Endodermal cell (in vitro differentiated cells): ENCODE measurements at regions not wholly inside any gene's neighbourhood (a gene's known extent, or its start where the extent isn't known, plus 50 kb on each side); places are given as distances from the start of the nearest gene placed in this dataset.

ENCODE experiments used
- DNase-seq: peaks from one replicate; pipeline ENCODE4 v3.0.0-alpha.2; 2017
- H3K27ac ChIP-seq: 2 replicates; pipeline ENCODE4 v1.5.1; 2013; ENCODE audit warnings: mild to moderate bottlenecking, low read depth, low read length, moderate library complexity
- H3K27me3 ChIP-seq: 2 replicates; pipeline ENCODE4 v1.6.1; 2013; ENCODE audit warnings: mild to moderate bottlenecking, low read length, moderate library complexity; ENCODE audit not compliant: insufficient read depth, control insufficient read depth, poor library complexity, severe bottlenecking
- H3K36me3 ChIP-seq: 2 replicates; pipeline ENCODE4 v1.7.0; 2013; ENCODE audit warnings: mild to moderate bottlenecking, low read length, moderate library complexity; ENCODE audit not compliant: control insufficient read depth, insufficient read depth
- H3K4me1 ChIP-seq: one replicate; pipeline ENCODE4 v1.7.0; 2013; ENCODE audit warnings: low read length; ENCODE audit not compliant: control insufficient read depth, insufficient read depth
- H3K4me3 ChIP-seq: 2 replicates; pipeline ENCODE4 v1.5.1; 2013; ENCODE audit warnings: mild to moderate bottlenecking, low read length, moderate library complexity
- H3K9ac ChIP-seq: 2 replicates; pipeline ENCODE4 v1.6.1; 2013; ENCODE audit warnings: mild to moderate bottlenecking, low read length, moderate library complexity; ENCODE audit not compliant: poor library complexity, severe bottlenecking; ENCODE audit errors: extremely low read depth
- H3K9me3 ChIP-seq: 2 replicates; pipeline ENCODE4 v1.6.1; 2013; ENCODE audit warnings: mild to moderate bottlenecking, low read length, moderate library complexity; ENCODE audit not compliant: control insufficient read depth
- H3K27ac Mint-ChIP-seq: 2 replicates; pipeline ENCODE4 v1.8.0; 2020; ENCODE audit warnings: mixed read lengths
- H3K27me3 Mint-ChIP-seq: 2 replicates; pipeline ENCODE4 v1.8.0; 2021; ENCODE audit warnings: mild to moderate bottlenecking, mixed read lengths; ENCODE audit not compliant: insufficient read depth
- H3K36me3 Mint-ChIP-seq: 2 replicates; pipeline ENCODE4 v1.8.0; 2020; ENCODE audit warnings: low read depth, mixed read lengths
- H3K4me1 Mint-ChIP-seq: 2 replicates; pipeline ENCODE4 v1.8.0; 2020; ENCODE audit warnings: mixed read lengths
- H3K4me3 Mint-ChIP-seq: 2 replicates; pipeline ENCODE4 v1.8.0; 2020; ENCODE audit warnings: mild to moderate bottlenecking, moderate library complexity, mixed read lengths
- H3K9me3 Mint-ChIP-seq: 2 replicates; pipeline ENCODE4 v1.8.0; 2020; ENCODE audit warnings: mild to moderate bottlenecking, mixed read lengths
- WGBS, 2 experiments: methylation state at CpG; one replicate each; pipeline versions ENCODE4 v1.1.5 to v1.1.7; 2013; ENCODE audit warnings: missing lambda C conversion rate in 2 of 2, mixed read lengths in 1 of 2; ENCODE audit not compliant: insufficient coverage in 1 of 2, insufficient read length in 1 of 2; 5-methylcytosine and 5-hydroxymethylcytosine counted together
- TF ChIP-seq, protein P1 (sequence below): fragments of 200-600 bp; sonication (generic); conservative IDR thresholded peaks from 2 replicates; pipeline ENCODE4 v1.5.0; 2021; ENCODE audit warnings: antibody characterized with exemption, mild to moderate bottlenecking

DNA sequence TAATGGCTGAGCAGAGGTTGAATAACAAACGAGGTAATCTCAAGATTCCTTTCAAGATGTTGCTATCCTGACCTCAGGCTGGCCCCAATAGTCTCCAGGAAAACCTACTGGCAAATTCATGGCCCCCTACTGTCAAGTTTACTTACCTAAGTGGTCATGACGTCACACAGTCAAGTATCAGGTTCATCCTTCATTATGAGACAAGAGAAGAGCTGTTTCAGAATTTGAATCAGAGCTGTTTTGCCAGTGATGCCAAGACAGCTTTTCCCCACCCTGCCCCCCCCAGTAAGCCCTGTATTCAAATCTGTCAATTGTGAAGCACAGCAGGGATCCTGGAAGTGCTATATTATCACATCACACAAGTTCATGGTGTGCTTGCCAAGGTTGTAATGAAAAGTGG, 509.6 kb downstream of the NOVA1 start:
- Histone ChIP-seq H3K9ac (no peak overlapping the region), H3K27me3 (no peaks in the 10 kb centered on the region), H3K36me3 (no peaks in the 10 kb centered on the region), H3K4me1 (no peaks in the 10 kb centered on the region), H3K4me3 (no peak overlapping the region), H3K27ac (no peak overlapping the region), H3K9me3 (no peaks in the 10 kb centered on the region)
- Mint-ChIP-seq H3K27me3 (peaks cover 10% of the 10 kb centered on the region), H3K36me3 (peaks cover 5% of the 10 kb centered on the region), H3K9me3 (peaks cover 8% of the 10 kb centered on the region), H3K4me1 (peaks cover 18% of the 10 kb centered on the region), H3K4me3 (no peak overlapping the region), H3K27ac (no peak overlapping the region)
- TF ChIP-seq, protein P1, sequence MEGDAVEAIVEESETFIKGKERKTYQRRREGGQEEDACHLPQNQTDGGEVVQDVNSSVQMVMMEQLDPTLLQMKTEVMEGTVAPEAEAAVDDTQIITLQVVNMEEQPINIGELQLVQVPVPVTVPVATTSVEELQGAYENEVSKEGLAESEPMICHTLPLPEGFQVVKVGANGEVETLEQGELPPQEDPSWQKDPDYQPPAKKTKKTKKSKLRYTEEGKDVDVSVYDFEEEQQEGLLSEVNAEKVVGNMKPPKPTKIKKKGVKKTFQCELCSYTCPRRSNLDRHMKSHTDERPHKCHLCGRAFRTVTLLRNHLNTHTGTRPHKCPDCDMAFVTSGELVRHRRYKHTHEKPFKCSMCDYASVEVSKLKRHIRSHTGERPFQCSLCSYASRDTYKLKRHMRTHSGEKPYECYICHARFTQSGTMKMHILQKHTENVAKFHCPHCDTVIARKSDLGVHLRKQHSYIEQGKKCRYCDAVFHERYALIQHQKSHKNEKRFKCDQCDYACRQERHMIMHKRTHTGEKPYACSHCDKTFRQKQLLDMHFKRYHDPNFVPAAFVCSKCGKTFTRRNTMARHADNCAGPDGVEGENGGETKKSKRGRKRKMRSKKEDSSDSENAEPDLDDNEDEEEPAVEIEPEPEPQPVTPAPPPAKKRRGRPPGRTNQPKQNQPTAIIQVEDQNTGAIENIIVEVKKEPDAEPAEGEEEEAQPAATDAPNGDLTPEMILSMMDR, result no peak
- 25 to 39% methylated on average over 2 of the region's 2 CpGs for WGBS, 2 experiments
- DNase-seq, result peak; percentile 71

DNA sequence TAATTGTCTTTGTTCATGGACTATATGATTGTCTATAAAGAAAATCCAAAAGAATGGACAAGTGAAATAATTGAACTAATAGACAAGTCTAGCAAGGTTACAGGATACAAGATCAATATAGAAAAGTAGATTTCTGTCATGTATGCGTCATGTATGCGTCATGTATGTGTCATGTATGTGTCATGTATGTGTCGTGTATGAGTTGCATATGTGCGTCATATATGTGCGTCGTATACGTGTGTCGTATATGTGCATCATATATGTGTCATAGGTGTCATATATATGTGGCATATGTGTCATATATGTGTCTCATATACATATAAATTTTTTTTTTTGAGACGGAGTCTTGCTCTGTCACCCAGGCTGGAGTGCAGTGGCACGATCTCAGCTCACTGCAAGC, 516.8 kb downstream of the NOVA1 start:
- TF ChIP-seq, protein P1, result no peak
- 78 to 80% methylated on average over 7 to 10 of the region's 10 CpGs for WGBS, 2 experiments
- peaks cover 6% of the 10 kb centered on the region for H3K4me1 Mint-ChIP-seq
- H3K27me3 ChIP-seq, result no peaks in the 10 kb centered on the region
- peaks cover 3% of the 10 kb centered on the region for H3K36me3 Mint-ChIP-seq
- peaks cover 3% of the 10 kb centered on the region for H3K27me3 Mint-ChIP-seq
- H3K9ac ChIP-seq, result no peak overlapping the region
- H3K36me3 ChIP-seq, result no peaks in the 10 kb centered on the region
- no peak overlapping the region for H3K27ac Mint-ChIP-seq
- no peak overlapping the region for H3K4me3 ChIP-seq
- no peaks in the 10 kb centered on the region for H3K4me1 ChIP-seq
- H3K9me3 Mint-ChIP-seq, result peaks cover 3% of the 10 kb centered on the region
- DNase-seq, result no peak
- no peak overlapping the region for H3K27ac ChIP-seq
- H3K4me3 Mint-ChIP-seq, result no peak overlapping the region
- H3K9me3 ChIP-seq, result no peaks in the 10 kb centered on the region

DNA sequence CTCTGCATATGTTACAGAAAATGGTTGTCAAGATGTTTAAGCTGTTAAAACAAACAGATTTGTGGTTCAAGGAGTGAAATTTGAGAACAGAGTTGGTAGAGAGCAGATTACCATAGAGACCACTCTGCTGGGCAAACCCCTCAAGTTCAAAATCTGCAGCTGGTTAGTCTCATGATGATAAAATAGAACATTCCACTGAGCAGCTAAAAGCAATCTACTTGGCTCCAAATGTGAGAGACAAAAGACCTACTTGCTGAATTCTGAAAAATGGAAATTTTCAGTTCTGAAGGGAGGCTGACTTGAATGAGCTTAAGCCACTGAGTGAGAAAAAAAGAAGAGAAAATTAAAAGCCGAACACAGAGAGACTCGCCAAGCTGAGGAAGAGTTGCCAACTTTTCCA, 519.3 kb downstream of the NOVA1 start:
- Mint-ChIP-seq H3K4me1 (peaks cover 6% of the 10 kb centered on the region), H3K27me3 (no peaks in the 10 kb centered on the region), H3K4me3 (no peak overlapping the region), H3K27ac (no peak overlapping the region), H3K36me3 (no peaks in the 10 kb centered on the region), H3K9me3 (no peaks in the 10 kb centered on the region)
- Histone ChIP-seq H3K4me3 (no peak overlapping the region), H3K27me3 (no peaks in the 10 kb centered on the region), H3K27ac (peak overlapping the region; percentile 59), H3K9ac (no peak overlapping the region), H3K9me3 (no peaks in the 10 kb centered on the region), H3K36me3 (no peaks in the 10 kb centered on the region), H3K4me1 (no peaks in the 10 kb centered on the region)
- 100% methylated on average over 2 of the region's 2 CpGs; no CpG with 5 or more reads in 1 of the 2 experiments for WGBS, 2 experiments
- DNase-seq, result no peak
- TF ChIP-seq, protein P1, result no peak
